HG03095 (cell line): ENCODE measurements at regions not wholly inside any gene's neighbourhood (a gene's known extent, or its start where the extent isn't known, plus 50 kb on each side); places are given as distances from the start of the nearest gene placed in this dataset.
"Not testable (repeated sequence)": the region's sequence is repeated elsewhere in the genome, so short reads cannot be mapped to it uniquely, and the experiment has no call there.

ENCODE experiments used
- ATAC-seq: cut with Tn5 transposase; IDR thresholded peaks from one replicate; pipeline ENCODE4 v1.9.1; 2021; ENCODE audit warnings: moderate library complexity; ENCODE audit not compliant: unreplicated experiment

GRCh38 chr4:158958489-158959270 lies 144.2 kb upstream of the RAPGEF2 start:
- ATAC-seq: no peak

DNA sequence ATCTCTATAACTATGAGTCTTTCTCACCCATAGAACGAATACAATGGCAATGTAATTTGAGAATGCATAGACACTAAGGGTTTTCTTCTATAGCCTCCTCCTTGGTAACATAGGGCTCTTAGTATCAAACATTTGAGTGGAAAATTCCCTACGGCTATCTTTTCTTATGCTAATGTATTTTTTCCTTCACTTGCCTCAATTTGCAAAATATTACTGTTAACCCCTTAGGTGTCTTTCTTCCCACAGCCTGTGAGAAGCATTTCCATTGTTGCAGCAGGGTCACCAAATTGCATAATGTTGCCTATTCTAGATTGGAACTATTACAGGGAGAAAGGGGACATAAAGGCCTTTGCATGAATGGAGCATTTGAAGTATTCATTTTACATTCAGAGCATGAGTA lies 140.5 kb upstream of the RAPGEF2 start:
- no peak for ATAC-seq

GRCh38 chr4:158963282-158963681 lies 139.6 kb upstream of the RAPGEF2 start:
- not testable (repeated sequence) for ATAC-seq

- no peak for ATAC-seq
Measured at GRCh38 chr4:158964114-158964727, 138.7 kb upstream of the RAPGEF2 start.

DNA sequence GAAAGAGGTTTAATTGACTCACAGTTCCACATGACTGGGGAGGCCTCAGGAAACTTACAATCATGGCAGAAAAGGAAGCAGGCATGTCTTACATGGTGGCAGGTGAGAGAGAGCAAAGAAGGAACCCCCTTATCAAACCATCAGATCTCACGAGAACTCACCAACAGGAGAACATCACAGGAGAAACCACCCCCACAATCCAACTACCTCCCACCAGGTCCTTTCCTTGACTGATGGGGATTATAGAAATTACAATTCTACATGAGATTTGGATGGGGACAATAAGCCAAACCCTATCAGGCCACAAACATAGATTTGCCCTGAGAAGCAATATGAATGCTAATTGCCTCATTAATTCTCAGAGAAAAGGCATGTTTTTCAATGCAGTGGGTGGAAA lies 138.2 kb upstream of the RAPGEF2 start:
- no peak for ATAC-seq

GRCh38 chr4:158965226-158965625 lies 137.7 kb upstream of the RAPGEF2 start:
- no peak for ATAC-seq

GRCh38 chr4:158966091-158966490 lies 136.8 kb upstream of the RAPGEF2 start:
- ATAC-seq: no peak

- no peak for ATAC-seq
Measured at GRCh38 chr4:158968961-158969360, 133.9 kb upstream of the RAPGEF2 start.

DNA sequence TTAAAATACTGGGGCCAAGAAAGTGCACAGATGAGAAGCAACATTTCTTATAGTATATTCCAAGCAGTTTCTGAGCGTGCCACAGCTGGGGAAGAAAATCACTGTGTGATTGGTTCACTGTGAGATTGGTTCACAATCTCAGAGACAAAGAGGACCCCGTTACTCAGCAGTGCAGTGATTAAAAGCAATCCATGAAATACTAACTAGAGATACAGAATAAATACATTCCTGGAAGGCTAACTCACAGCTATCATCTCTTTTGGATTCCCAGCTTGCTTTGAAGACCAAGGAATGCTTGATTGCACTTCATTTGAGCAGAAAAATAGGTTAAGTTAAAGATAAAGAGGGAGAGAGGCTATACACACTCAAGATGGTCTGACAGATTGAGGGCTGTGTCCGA lies 132.1 kb upstream of the RAPGEF2 start:
- no peak for ATAC-seq

DNA sequence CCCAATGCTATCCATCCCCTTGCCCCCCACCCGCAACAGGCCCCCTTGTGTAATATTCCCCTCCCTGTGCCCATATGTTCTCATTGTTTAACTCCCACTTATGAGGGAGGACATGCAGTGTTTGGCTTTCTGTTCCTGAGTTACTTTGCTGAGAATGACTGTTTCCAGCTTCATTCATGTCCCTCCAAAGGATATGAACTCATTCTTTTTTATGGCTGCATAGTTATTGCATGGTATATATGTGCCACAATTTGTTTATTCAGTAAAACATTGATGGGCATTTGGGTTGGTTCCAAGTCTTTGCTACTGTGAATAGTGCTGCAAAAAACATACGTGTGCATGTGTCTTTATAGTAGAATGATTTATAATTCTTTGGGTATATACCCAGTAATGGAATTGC lies 128.4 kb upstream of the RAPGEF2 start:
- ATAC-seq: not testable (repeated sequence)

DNA sequence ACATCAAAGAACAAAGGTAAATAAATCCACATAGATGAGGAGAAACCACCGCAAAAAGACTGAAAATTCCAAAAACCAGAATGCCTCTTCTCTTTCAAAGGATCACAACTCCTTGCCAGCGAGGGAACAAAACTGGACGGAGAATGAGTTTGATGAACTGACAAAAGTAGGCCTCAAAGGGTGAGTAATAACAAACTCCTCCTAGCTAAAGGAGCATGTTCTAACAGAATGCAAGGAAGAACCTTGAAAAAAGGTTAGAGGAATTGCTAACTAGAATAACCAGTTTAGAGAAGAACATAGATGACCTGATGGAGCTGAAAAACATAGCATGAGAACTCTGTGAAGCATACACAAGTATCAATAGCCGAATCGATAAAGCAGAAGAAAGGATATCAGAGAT lies 122.2 kb upstream of the RAPGEF2 start:
- not testable (repeated sequence) for ATAC-seq

GRCh38 chr4:158991534-158992155 lies 111.2 kb upstream of the RAPGEF2 start:
- ATAC-seq: no peak

GRCh38 chr4:158993891-158994290 lies 109.0 kb upstream of the RAPGEF2 start:
- no peak for ATAC-seq

GRCh38 chr4:158995040-158995439 lies 107.8 kb upstream of the RAPGEF2 start:
- ATAC-seq: no peak

DNA sequence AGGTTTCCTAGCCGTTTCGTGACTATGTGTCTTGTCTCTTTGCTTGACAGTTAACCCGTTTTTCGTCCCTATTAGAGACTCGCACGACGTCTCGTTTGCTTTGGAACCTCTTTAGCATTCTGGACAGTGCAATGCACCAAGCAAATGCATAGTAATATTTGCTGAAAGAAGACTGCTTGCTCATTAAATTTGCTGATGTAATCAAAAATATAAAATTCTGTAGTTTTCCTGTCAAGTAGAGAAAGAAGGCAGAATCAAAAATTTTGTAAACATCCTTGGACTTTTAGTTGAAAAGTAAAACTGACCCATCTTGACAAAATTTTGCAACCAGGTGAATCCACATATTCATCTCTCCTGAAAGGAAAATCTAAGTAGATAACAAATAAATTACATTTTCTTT lies 106.9 kb upstream of the RAPGEF2 start:
- ATAC-seq: no peak

- no peak for ATAC-seq
Measured at GRCh38 chr4:158996669-158997074, 106.2 kb upstream of the RAPGEF2 start.

- no peak for ATAC-seq
Measured at GRCh38 chr4:158997660-158998349, 105.1 kb upstream of the RAPGEF2 start.

DNA sequence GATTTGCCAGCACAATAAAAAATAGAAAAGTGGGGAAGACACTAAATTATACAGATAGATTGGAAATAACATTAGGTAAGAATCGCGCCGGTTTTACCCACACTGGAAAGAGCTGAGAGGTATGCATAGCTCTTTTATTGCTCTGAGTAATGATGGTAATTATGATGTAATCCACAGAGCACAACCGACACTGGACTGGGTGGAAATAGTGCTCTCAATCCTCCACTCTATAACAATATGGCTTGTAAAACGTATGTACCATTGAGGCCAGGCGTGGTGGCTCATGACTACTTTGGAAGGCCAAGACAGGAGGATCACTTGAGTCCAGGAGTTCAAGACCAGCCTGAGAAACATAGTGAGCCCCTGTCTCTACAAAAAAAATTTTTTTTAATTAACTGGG lies 104.3 kb upstream of the RAPGEF2 start:
- no peak for ATAC-seq

- no peak for ATAC-seq
Measured at GRCh38 chr4:158999166-158999682, 103.7 kb upstream of the RAPGEF2 start.

- ATAC-seq: no peak
Measured at GRCh38 chr4:158999849-159000248, 103.0 kb upstream of the RAPGEF2 start.

- ATAC-seq: no peak
Measured at GRCh38 chr4:159002950-159003349, 99.9 kb upstream of the RAPGEF2 start.
